Stimulated activated CD4-positive, alpha-beta T cell treated with anti-CD3 and anti-CD28 coated beads, Interleukin-12 subunit alpha, Interleukin-12 subunit beta, amount 100 ng/mL, for 4 hours (primary cell): ENCODE measurements at regions not wholly inside any gene's neighbourhood (a gene's known extent, or its start where the extent isn't known, plus 50 kb on each side); places are given as distances from the start of the nearest gene placed in this dataset.
"Not testable (repeated sequence)": the region's sequence is repeated elsewhere in the genome, so short reads cannot be mapped to it uniquely, and the experiment has no call there.

Source experiments
- DNase-seq: peaks from one replicate; pipeline ENCODE4 v3.0.0-alpha.2; 2020

GRCh38 chr2:180596453-180596852, 384.0 kb upstream of the UBE2E3 start:
- DNase-seq, result no peak

- no peak for DNase-seq
Observed at GRCh38 chr2:180591947-180592346, 388.5 kb upstream of the UBE2E3 start.

- DNase-seq, result not testable (repeated sequence)
Observed at GRCh38 chr2:180591093-180591781, 389.2 kb upstream of the UBE2E3 start.

GRCh38 chr2:180583441-180584140, 396.8 kb upstream of the UBE2E3 start:
- no peak for DNase-seq

- DNase-seq, result no peak
Observed at GRCh38 chr2:180579388-180579787, 401.0 kb upstream of the UBE2E3 start.

- no peak for DNase-seq
Observed at GRCh38 chr2:180578441-180578840, 402.0 kb upstream of the UBE2E3 start.

- DNase-seq, result no peak
Observed at GRCh38 chr2:180577567-180577966, 402.8 kb upstream of the UBE2E3 start.

GRCh38 chr2:180573951-180574350, 406.5 kb upstream of the UBE2E3 start:
- DNase-seq, result no peak

- DNase-seq, result no peak
Observed at GRCh38 chr2:180572346-180572745, 408.1 kb upstream of the UBE2E3 start.

GRCh38 chr2:180571559-180571958, 408.8 kb upstream of the UBE2E3 start:
- no peak for DNase-seq

GRCh38 chr2:180570864-180571263, 409.5 kb upstream of the UBE2E3 start:
- DNase-seq, result no peak

- no peak for DNase-seq
Observed at GRCh38 chr2:180564051-180564450, 416.4 kb upstream of the UBE2E3 start.

GRCh38 chr2:180562378-180562777, 418.0 kb upstream of the UBE2E3 start:
- no peak for DNase-seq

GRCh38 chr2:180559771-180560170, 420.6 kb upstream of the UBE2E3 start:
- no peak for DNase-seq

- no peak for DNase-seq
Observed at GRCh38 chr2:180559038-180559437, 421.4 kb upstream of the UBE2E3 start.

- DNase-seq, result no peak
Observed at GRCh38 chr2:180555391-180555965, 424.9 kb upstream of the UBE2E3 start.

GRCh38 chr2:180554330-180554729, 426.1 kb upstream of the UBE2E3 start:
- DNase-seq, result no peak

- DNase-seq, result no peak
Observed at GRCh38 chr2:180553094-180553715, 427.2 kb upstream of the UBE2E3 start.

GRCh38 chr2:180542511-180542910, 437.9 kb upstream of the UBE2E3 start:
- no peak for DNase-seq

- no peak for DNase-seq
Observed at GRCh38 chr2:180540761-180541160, 439.6 kb upstream of the UBE2E3 start.

- no peak for DNase-seq
Observed at GRCh38 chr2:180539541-180539940, 440.9 kb upstream of the UBE2E3 start.

- no peak for DNase-seq
Observed at GRCh38 chr2:180535289-180535688, 445.1 kb upstream of the UBE2E3 start.

GRCh38 chr2:180531787-180532186, 448.6 kb upstream of the UBE2E3 start:
- not testable (repeated sequence) for DNase-seq

- DNase-seq, result no peak
Observed at GRCh38 chr2:180524499-180524898, 455.9 kb upstream of the UBE2E3 start.
